GM19239 (cell line): ENCODE measurements at regions not wholly inside any gene's neighbourhood (a gene's known extent, or its start where the extent isn't known, plus 50 kb on each side); places are given as distances from the start of the nearest gene placed in this dataset.

ENCODE experiments used
- DNase-seq: peaks from one replicate; pipeline ENCODE4 v3.0.0; 2011; ENCODE audit warnings: low spot score; ENCODE audit not compliant: insufficient read length
- FAIRE-seq: peaks from 2 replicates; lab custom pipeline; 2011; peaks lifted over from hg19 to GRCh38; lab: Jason Lieb, UNC

DNA sequence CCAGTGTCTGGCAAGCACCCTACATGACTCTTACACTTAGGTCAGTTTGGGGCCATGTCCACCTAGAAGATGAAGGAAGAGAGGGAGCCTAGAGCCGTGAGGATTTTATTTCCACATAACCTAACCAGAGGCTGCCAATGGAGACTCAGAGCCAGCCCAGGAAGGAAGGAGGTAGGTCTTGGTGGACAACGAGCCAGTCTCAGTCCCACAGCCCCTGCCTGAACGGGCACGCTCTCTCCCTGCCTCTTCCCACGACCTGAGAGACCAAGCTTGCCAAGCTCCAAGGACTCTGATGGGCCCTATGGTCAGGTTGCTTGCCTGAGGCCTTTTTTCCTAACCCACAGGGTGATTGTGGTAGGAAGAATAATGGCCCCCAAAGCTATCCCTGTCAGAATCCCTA, 188.4 kb downstream of the TFCP2L1 start:
- FAIRE-seq (no peak), DNase-seq (no peak)

DNA sequence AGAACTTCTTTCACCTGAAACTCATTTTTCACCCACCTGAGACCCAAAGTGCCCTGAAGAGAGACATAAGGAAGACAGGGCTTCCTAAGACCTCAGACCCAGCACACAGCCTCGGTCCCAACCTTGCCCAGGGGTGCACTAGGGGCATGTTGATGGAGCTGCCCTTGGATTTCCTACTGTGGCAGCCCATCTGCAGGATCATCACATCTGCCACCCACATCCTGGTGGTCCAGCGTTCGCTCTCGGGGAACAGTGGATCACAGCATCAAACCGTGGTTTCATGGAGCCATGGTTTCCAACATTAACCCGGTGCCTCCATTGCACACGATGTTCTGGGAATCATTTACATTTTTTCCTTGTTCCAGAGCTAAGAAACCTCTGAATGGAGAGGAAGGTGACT, 186.4 kb downstream of the TFCP2L1 start:
- DNase-seq = no peak

DNA sequence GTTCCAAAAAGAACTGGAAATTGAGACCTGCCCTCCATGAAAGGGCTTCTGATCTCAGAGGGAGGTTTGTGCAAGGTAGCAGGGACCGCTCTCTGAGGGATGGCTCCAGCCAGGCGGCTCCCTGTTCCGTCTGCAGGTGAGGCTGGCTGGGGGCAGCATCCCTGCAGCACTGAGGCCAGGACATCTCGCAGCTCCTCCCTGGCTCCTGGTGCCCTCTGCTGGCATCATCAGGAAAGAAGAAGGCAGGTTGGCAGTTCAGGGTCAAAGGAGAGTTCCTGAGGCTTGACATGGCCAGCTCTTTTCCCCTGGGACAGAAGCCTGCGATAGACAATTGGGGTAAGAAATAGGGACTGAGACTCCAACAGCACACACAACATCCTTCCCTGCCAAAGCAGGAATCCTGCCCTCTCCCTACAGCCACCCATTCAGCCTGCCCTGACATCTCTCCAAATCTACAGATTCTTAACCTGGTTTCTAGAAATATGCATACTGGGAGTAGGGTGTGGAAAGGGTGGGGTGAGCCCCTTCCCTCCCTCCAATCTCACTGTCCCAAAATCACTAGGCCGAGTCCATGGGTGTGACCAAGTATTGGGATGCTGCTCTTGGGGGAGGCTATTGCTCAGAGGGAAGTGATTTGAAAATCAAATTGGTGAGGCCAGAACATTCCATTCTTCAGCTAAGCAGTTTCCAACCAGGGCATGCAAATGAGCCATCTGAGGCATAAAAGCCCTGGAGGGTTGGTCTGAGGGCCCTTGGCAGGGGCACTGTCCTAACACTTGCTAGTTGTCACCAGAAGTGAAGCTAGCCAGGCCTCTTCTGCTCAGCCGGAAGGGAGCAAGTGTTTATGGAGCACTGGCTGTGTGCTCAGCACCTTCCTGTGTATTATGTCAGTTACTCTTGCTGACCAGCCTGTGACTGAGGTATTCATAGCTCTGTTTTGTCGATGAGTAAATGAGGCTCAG, 185.4 kb downstream of the TFCP2L1 start:
- FAIRE-seq = no peak
- no peak for DNase-seq

More for the DNA sequence above, 186.4 kb downstream of the TFCP2L1 start:
- FAIRE-seq = no peak

DNA sequence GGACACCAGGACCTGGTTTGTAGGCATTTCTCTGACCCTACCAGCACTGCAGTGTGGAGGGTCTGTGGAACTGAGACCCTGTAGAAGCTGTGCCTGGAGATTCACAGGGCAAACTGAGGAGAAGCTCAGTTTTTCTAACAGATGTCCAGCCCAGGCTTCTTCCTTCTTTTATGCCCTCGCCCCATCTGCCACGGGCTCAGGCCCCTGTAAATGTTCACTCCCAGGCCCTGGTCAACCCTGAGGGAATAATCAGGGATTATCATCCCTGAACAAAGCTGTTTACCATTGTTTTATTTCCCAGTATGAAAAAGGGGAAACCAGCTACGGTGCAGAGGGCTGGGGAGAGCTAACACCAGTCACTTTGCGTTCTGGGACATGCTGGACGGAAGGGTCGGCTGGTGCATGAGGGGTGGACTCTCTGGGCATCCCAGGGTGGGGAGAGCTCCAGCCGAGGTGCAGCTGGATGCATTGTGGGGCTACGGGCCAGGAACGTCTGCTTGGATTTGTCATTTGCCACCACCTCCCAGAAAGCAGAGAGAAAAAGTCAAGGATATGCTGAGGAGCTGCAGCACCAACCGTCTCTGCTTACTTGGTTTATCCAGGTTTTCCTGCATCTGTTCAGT, 183.8 kb downstream of the TFCP2L1 start:
- FAIRE-seq = no peak
- DNase-seq = no peak

DNA sequence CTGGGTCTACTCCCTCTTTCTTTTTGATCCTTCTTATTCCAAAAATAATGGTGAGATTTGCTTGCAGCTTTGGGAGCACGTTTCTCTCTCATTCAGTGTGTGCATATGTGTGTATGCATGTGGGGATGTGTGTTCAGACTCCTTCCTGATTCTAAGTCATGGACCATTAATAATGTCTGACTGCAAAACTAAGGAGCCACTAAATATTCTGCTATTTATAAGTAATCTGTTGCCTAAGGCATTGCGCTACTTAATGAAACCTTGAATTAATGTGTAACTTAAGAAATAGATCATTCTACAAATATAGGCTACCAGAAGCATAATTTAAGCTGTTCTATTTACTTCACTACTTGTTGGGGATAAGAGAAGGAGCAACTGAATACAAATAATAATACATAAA, 182.1 kb downstream of the TFCP2L1 start:
- no peak for FAIRE-seq
- no peak for DNase-seq

DNA sequence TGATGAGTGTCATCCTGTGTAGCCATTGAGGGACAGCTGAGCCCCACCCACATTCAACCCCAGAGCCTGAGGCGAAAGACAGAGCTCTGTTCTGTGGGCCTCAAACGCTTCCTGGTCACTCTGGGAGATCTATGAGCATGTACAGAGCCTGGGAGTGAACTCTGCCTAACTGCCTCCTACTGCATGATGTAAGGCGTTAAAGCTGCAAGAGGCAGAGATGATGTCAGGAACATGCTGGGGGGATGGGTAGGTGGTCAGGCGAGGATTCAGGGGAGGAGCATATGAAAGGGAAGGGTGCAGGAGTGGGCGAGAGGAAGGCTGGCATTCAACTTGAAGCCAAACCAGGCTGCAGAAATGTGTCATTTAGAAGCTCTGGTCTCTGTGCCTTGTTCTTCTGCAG, 181.0 kb downstream of the TFCP2L1 start:
- FAIRE-seq (no peak), DNase-seq (no peak)

DNA sequence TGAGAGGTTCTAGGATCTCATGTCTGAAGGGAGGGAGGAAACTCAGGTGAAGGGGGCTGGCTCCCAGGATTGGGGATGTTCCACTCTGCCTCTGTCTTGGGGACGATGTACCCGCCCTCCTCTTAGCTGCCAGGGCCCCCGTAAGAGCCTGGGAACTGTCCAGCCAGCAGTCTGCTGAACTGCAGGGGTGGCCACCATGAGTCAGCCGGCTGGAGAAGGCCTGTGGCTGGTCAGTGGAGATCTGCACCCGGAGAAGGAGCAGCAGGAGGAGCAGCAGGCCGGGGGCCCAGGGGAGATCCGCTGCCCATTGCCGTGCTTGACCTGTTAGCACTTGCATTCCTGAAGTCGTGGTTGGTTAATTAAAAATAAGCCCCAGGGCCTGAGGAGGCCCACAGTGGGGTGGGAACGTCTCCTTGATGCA, 180.3 kb downstream of the TFCP2L1 start:
- no peak for FAIRE-seq

DNA sequence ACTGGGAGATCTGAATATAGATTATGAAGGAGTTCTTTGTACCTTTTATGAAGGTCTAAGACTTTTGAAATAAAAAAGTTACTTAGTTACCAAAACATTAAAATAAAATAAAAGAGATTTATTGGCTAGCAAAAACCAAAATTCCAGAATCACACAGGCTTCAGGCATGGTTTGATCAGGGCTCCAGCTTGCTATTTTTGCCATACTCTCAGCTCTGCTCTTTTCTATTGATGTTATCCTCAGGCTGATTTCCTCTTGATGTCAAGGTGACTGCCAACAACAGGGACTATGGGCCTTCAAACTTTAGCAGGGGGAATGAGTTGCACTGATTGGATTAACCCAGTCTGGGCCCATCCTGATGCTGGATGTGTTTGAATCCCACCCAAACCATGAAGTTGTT, 174.1 kb downstream of the TFCP2L1 start:
- no peak for DNase-seq

More for the DNA sequence above, 180.3 kb downstream of the TFCP2L1 start:
- no peak for DNase-seq

DNA sequence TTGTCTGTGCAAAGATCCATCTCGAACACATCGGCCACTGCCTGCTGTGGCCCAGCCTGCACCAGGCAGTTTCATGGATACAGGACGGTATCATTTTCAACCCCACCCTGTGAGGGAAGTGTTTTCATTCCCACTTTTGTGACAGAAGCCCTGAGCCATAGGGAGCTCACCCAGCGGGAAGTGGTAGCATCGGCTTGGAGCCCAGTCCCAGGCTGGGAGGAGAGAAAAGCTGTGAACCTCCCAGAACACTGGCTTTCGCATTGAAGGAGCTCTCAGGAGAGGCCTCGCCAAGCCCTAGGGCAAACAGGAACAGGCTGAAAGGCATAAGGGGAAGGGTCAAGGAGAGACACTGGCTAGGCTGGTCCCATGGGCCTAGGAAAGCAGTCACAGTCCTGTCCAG, 166.1 kb downstream of the TFCP2L1 start:
- FAIRE-seq = no peak

More for the DNA sequence above, 174.1 kb downstream of the TFCP2L1 start:
- FAIRE-seq = no peak

DNA sequence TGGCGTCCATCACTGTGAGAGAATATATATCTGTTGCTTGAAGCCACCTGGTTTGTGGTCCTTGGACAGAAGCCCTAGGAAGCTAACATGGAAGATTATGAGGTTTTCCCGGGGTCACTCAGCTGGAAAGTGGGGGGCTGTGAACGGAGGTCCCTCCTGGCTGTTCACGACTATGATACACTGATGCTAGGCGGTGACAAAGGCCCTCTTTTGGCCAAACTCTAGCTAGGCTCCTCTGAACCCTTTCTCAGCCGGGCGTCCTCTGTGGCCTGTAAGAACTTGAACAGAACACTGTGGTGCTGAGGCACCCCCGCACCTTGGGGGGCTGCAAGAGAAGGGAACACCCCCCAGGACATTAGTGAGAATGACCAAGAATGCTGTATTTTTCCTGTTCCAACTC, 164.6 kb downstream of the TFCP2L1 start:
- DNase-seq (no peak), FAIRE-seq (no peak)

More for the DNA sequence above, 166.1 kb downstream of the TFCP2L1 start:
- no peak for DNase-seq

DNA sequence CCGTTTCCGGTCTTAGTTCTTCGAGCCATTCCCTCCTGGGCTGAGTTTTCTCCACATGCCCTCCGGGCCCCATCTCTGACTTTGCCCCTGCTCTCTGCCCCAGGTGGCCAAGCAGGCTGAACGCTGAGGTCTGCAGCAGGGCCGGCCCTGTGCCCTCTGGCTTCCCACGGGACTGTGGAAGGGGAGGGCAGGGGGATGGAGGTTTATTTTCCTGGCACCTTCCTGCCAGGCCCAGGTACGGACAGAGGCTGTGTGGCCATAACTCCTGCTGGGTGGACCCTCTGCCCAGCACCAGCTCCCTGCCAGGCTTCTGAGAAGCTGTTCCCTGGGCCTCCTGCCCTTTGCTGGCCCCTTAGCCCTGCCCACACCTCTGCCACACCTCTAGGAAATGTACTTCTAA, 164.0 kb downstream of the TFCP2L1 start:
- FAIRE-seq (no peak), DNase-seq (no peak)

DNA sequence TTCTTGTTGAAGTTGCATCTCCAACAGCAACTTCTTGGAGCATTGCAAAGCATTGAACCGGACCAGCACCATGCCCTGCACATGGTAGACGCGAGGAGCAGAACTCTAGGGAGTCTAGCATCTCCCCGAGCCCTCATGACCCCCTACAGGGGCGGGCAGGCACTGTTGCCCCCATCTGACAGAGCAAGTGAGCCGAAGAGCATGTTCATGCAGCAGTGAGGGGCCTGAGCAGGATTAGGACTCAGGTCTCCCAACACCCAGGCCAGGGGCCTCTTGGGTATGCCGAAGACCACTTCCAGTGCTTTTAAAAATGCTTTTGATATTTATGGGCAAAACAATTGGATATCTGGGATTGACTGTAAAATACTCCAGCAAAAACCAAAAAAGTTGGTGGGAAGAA, 163.3 kb downstream of the TFCP2L1 start:
- FAIRE-seq = no peak
- DNase-seq = no peak

DNA sequence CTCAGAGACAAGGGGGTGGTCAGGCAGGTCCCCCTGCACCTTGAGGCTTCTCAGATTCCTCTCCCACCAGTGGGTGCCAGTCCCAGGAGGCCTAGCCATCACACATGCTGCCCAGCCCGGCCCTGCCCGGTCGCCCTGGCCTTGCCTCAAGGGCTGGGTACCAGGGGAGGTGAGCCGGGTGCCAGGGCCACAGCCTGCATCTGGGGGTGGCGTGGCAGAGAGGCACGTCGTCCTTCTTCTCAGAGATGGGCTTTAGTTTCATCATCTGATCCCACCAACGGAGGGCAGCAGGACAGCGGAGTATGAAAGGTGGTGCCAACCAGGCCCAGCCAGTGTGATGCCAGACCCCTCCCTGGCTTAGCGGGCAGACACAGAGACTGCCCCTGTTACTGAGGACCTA, 161.7 kb downstream of the TFCP2L1 start:
- no peak for DNase-seq
- FAIRE-seq = no peak

DNA sequence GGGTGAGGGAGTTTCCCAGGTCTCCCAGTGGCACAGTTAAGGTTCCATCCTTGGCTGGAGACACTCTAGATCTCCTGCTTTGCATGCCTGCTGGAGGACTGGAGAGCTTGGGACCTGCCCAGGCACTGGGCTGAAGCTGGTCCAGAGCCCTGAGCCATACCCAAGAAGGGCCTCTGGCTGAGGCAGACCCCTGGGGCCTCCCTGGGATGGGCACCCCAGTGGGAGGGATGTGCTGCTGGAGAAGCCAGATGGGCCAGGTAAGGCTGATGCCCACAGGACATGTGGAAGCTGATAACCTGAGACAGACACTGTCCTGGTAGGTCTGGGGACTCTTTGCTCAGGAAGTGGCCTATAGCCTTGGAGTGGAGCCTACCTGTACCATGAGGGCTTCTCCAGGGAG, 160.7 kb downstream of the TFCP2L1 start:
- DNase-seq (no peak), FAIRE-seq (no peak)

DNA sequence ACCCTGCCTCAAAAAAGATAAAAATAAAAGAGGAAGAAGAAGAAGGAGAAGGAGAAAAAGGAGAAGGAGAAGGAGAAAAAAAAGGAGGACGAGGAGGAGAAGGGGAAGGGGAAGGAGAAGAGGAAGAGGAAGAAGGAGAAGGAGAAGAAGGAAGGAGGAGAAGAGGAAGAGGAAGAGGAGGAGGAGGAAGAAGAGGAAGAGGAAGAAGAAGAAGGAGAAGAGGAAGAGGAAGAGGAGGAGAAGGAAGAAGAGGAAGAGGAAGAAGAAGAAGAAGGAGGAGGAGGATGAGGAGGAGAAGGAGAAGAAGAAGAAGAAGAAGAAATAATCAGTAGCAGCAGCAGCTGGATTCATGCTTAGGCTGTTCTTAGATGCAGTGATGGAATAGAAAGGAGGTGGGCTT, 159.7 kb downstream of the TFCP2L1 start:
- DNase-seq (no peak), FAIRE-seq (no peak)

DNA sequence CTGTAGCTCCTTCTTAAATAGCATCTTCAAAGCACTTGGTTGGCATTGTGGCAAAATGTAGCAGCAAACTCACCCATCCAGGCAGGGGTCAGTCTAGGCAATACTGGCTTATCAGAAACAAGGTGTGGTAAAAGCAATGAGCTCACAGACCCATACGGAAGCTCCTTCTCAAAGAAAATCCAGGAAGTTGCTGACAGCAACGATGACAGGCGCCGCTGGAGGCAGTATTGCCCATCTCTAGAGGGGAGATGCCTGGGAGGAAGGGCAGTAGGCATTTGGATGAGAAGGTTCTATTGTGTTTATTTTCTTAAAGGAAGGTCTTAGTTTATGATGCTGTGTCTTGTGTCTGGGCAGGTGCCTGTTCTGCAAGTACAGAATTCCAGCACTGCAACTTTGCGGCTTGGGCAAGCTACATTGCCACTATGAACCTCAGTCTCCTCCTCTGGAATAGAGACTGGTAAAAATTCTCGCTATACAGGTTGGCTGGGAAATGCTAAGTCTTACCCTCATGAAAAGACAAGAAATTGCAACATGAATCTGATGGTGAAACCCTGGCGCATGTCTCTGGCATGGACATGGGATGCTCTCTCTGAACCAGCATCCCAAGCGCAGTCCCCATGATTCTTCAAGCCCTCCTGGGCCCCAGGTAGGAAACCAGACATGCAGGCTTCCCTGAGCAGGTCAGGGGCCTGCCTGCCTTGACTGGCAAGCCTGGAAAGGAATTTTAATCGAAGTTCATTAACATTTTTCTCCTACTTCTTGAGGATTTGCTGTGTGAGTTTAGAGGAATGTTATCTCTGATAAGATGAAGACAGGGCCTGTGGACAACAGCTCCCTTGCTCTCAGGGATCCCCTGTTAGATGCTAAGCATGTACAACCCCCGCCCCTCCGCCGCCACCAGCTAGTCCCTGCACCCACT, 156.0 kb downstream of the TFCP2L1 start:
- no peak for FAIRE-seq
- no peak for DNase-seq

DNA sequence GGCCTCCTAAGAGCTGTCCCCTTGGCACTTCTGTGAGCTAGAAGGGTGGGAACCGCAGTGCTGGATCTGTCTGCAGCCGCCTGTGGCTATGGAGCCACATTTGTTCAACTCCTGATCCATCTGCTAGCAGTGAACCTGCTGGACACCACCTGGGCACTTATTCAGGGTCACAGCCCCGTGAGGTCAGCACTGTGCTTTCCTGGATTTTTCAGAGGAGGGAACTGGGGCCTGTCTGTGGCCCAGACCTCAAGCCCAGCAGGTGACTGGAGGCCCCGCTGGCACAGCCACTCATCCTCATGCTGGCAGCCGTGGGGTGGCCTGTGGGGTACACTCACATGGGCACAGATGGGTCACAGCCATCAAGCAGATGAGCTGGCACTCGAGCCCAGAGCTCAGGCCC, 155.3 kb downstream of the TFCP2L1 start:
- FAIRE-seq (no peak), DNase-seq (no peak)

DNA sequence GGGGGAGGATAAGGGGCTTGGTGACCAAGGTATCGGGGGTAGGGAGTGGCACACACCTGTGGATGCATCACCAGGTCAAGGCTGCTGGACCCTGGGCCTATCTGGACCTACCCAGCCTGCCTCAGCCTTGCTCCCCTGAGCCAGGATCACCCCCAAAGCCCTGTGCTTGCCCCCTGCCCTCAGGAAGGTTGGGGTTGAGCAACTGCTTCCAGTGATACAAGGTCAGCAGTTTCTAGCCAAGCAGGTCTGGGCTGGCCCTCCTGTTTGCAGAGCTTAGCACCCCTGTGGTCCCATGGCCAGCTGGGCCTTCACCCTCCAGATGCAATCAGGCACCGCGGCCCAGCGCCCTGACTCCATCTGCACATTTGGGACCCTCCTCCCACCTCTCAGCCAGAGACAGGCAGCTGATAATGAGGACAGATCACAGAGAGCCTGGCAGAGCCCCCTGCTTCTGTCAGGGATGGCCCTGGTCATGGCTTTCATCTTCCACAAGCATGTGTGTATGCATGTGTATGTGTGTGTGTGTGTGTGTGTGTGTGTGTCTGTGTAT, 154.6 kb downstream of the TFCP2L1 start:
- FAIRE-seq (no peak), DNase-seq (no peak)

DNA sequence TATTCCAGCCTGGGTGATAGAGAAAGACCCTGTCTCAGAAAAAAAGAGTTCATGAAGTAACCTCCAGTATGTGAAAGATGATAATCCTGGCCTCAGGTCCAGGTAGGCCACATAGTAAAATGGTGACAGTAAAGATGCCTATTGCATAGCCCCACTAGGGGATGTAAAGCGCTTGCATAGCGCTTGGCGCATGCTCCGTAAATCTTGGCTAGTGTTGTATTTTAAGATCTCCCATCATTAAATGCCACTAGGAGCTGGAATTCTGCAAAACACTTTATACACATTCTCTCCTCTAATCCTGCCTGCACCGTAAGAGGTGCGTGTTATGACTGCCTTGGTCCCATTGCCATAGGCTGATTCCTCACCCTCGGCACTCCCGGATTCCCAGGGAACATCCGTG, 153.6 kb downstream of the TFCP2L1 start:
- no peak for FAIRE-seq
- no peak for DNase-seq

DNA sequence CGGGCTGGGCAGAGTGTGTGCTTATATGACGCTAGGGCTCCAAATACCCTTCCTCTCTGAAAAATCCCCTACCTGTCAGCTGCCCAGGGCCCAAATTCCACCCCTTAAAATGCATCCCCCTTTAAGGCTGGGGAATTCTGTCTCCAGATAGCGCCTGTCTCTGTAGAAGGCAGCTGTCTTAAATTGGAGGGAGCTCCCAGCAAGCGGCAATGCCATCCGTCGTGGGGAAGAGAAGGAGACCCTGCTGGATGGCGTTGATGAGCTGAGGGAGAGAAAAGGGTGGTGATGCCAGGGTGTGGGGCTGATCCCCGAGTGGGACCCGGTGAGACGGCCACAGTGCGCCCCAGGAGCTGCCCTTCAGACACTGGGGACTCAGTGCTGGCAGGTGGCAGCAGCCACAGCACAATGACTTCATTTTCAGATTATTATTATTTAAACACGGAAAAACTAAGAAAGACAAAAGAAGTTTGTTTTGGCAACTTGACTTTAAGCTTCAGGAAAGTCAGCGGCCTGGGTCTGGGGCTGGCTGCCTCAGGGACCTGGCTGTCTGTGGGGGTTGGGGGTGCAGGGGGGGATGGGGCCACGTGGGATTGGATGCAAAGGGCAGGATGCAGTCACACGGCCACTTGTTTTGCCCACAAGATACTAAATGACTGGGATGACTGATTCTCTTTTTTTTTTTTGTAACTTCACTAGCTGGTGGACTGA, 152.8 kb downstream of the TFCP2L1 start:
- DNase-seq = no peak
- FAIRE-seq = no peak
